HG03521 (cell line): ENCODE measurements at regions not wholly inside any gene's neighbourhood (a gene's known extent, or its start where the extent isn't known, plus 50 kb on each side); places are given as distances from the start of the nearest gene placed in this dataset.
"Not testable (repeated sequence)": the region's sequence is repeated elsewhere in the genome, so short reads cannot be mapped to it uniquely, and the experiment has no call there.

Source experiments
- ATAC-seq: cut with Tn5 transposase; IDR thresholded peaks from one replicate; pipeline ENCODE4 v1.9.1; 2021; ENCODE audit warnings: mild to moderate bottlenecking, moderate library complexity; ENCODE audit not compliant: unreplicated experiment

DNA sequence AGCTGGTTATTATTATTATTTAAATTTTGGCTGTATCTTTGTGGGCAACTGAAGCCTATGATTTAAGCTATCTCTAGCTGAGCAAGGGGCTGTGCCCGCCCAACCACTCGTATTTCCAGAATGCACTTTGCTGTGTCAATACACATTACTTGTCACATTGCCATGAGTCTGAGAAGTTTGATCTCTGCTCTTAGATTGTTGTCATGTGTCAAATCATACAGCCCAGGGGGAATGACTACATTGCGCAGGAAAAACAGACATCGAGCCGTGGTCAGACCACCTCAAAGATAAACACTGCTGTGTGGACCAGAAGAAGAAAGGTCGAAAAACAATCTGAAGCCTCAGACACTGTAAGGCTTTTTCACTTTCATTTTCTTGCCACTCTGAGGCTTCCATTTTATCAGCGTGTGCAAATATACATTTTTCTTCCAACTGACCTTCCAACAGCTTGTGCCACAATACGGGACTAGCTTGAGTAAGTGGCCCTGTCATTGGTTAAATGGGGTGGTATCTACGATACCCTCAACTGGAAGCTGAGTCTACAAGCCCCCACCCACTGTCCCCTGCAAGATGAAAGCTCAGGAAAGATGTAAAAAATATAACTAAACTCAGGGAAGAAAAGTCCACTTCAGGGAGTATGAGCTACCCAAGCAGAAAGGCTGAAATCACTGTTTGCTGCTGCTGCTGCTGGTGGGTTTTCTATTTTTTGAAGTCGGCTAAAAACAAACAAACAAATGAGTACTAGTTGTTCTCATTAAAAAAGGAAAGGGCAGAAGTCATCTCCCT is 603.0 kb downstream of the BNC2 start:
- no peak for ATAC-seq

DNA sequence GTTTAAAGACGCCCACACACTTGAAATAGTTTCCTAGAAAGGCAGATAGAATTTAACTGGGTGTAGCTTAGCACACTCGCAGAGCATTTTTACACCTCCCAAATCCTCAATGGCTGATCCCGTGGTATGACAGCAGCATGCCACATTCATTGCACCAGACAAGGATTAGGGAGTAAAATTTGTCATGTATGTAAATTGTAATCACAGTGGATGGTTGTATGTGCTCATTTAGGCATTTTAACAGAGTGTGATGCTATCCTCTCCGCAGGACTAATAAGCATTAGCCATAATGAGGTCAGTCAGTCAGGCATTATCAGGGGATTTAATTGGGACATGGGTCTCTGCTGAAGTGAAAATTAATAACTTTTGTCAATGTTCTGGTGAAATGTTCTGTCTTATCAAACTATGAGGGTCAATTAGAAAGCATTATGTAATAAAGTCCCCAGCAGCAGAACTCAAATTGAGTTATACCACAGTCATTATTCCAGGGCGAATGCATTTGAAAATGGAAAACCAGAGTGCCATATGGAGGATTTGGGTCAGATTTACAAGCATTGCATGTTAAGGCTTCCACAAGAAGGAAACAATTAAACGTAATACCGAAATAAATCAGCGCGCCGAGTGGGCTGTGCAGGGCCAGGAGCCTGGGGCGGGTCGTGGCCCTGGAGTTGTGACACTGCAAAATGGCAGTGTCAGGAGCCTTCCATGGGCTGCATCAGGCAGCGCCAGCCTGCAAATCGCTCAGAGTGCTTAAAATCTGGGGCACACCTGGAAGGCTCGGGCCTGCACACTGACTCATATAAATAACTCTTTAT is 602.2 kb downstream of the BNC2 start:
- ATAC-seq, result no peak

DNA sequence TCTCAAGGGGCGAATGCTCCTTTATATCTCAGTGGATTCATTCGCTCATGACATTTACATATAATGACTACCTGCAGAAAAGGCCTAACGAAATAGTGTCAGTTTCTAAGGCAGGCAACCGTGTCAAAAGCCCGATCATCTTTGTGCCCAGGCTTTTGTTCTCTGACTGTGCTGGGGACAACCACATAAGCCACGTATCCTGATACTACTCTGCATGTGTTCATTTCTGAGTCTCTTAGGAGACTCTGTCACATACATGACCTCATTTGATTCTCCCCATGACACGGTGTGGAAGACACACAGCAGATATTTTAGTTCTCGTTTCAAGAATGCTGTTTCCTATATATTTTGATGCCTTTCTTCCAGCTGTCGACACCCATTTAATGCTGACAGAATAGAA is 598.5 kb downstream of the BNC2 start:
- ATAC-seq, result no peak

DNA sequence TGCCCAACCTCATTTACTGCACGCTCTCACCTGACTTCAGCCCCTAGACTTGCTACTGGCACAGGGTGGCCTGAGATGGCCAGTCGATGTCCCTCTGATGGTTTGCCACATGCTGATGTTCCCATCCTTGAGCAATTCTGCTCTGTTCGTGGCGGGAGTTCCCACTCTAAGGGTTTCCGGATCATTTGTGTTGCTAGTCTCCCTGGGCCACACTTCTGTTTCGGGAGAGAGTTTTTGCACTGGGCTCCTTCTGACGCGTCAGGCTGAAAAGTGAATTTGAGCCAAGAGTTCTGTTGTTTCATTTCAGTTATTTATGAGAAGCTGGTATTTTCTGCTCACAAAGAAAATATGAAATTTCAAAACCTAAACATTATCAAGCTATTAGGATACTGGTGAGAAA is 597.7 kb downstream of the BNC2 start:
- ATAC-seq, result no peak

DNA sequence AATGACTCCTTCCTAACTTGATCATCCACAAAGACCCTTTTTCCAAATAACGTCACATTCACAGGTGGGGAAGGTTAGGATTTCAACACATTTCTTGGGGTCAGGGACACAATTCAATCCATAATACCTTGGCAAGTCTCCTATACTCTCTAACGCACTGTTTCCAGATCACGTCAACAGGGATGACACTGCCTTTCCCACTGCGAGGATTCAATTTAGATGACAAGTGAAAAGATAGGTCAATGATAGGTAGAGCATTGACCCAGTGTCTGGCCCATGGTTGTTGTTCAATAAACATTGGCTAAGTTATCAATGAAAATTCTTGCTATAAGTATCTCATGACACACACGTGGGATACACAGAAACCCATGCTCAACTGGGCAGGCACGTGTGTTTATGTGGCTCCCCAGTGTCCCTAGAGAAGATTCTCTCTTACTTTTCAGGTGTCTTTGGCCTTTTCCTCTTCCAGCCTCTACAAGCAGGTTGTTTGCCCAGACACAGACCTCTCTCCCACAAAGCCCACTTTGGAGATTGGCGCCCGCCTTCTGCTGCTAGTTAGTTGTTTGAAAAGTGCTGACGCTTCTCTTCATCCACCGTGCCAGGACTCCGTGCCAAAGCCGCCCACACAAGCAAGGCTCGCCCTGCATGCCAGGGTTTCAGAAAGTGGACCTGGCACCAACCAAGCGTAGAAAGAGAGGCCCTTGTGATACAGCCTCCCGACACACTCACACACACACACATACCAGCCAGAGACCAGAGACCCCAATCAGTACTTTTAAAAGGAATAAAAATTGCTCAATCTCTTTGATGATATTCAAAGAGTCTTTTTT is 594.5 kb downstream of the BNC2 start:
- no peak for ATAC-seq

DNA sequence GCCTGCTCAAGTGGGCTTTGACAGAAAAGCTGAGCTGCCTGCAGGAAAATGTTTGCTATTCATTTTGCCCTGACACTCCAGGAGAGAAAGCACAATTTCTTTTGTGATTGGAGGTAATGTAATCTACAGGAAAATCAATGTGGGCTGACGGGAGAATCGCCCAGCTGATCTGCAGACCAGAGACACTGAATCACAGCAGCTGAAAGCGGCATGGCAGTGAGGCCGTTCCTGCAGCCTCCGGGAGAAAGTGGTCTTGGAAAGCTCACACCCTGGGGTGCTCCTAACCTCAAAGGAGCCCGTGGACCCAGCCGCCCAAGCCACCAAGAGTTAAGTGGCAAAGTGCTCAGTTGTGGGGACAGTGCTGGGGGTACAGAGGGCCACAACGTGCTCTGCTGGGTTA is 593.6 kb downstream of the BNC2 start:
- no peak for ATAC-seq

DNA sequence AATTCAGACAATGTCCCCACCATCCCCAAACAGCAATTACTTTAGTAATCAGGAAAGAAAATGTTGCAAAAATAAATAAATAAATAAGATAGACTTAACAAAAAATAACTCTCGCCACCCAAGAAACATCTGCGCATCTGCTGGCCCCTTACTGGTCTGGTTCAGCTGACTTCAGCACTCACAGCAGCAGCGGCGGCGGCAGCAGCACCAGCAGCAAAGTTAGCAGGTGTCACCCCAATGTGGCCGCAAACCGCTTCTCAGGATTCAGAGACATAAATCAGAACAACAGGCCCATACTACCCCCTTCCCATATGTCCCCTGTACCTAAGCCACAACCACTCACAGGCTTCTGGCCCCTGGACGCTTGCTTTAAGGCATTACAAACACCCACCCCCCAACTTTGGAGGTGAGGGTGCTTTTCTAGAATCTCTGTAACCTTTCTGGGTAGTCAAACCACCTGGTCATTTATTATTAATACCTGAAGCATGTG is 593.0 kb downstream of the BNC2 start:
- ATAC-seq, result no peak

DNA sequence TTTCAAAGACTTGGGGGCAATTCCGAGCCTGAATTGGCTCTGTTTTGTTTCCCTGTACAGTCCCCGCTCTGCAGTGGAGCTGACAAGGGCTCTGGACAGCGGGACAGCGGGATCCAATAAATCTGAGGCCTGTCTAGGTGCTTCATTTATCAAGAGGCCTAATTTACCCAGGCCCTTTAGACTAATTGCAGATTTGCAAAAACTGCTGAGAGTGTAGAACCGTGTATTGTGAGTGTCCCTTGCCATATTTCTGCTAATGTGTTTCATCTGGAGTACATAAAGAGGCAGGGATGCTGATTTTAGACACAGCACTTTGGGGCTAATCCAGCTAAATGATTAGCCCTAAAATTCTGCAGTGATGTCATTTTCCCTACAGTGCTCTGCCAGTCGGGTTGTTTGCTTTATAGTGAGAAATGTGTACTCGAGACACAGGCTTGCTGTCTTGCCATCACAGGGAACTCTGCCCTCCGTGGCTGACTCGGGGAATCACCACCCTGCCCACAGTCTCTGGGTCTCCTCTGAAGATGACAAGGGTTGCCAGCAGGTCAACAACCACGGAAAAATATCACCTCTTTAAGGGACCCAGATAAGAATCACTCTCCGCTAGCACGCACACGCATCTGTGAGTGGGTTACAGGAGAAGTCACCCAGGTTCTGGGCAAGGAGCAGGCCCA is 592.0 kb downstream of the BNC2 start:
- no peak for ATAC-seq

DNA sequence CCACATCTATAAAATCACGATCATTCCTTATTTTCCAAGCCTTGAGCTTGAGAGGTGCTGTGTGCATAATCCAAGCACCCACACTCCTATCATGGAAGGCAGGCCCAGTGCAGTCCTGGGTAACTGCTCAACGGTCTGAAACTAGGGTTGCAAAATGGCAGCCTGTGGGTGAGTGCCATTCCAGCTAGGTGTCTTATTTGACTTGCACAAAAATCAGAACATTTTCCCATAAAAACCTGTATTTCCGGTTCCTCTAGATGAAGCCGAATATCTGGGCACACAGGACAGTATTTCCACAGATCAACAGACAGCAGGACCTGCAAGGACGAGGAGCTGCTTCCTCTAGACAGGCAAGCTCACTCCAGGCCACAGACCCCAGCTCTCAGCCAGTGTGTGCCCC is 588.8 kb downstream of the BNC2 start:
- ATAC-seq, result no peak

DNA sequence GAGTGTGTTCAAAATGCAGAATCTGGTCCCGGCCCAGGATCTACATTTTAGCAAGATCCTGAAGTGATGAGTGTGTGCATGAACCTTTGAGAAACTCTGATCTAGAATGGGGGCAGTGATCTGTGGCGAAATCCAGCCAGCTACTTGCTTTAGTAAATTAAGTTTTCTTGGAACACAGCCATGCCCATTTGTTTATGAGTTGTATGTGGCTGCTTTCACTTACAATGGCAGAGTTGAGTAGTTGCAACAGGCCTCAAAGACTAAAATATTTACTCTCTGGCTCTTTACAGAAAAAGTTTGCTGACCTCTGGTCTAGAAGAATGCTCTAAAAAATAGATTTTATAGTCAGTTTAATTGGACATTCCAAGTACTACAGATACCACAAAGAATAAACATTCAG is 588.3 kb downstream of the BNC2 start:
- ATAC-seq, result no peak

DNA sequence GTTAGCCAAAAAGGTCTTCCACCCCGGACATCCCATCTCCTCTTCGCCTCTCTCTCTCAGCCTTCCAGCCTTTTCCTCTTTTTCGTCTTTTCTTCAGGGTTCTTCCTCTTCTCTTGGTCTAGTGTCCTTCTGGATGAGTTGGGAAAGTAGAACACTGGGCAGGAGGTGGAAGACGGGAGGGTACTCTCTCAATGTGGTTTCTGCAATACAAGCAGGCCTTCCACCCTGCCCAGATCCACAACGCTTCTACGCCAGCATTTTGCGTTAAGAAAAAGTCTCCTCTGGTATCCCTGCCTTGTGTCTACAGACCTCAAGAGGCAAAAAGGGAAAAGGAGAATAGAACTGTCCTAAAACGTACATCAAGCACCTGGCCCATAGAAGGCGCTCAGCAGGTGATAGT is 587.8 kb downstream of the BNC2 start:
- no peak for ATAC-seq

DNA sequence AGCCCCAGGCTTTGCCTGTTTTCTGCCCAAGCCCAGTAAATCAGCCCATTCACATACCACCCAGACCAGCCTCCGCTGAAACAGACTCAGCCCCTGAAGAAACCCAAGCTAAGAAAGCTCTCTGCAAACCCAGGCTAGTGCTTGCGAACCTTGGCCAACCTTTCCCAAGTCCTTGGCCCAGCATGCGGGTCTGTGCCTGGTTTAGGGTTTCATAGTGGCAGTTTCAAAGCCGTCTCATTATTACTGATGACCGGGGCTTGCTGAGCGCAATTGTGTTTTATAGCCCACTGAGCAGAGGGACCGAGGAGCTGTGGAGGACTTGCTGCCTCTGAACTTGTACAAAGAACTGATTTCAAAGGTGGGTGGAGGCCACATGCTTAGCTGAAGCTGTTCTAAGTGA is 584.3 kb downstream of the BNC2 start:
- ATAC-seq, result no peak

DNA sequence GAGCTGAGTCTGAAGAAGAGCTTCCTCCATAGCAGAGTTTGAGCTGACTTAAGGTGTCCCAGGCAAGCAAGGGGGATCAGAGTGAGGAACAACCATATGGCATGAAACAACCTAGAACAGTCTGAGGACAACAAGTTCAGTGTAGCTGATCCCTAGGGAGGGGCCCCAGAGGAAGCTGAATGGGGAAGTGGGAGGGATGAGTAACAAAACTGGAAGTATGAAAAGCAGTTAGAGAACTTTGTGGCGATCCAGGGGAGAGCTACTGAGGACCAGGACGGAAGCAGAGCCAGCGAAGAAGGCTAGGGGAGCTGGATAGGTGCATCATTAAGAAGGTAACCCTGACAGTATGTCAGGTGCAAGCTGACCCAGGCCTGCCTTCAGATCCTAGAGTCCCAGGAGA is 580.8 kb downstream of the BNC2 start:
- ATAC-seq, result no peak

DNA sequence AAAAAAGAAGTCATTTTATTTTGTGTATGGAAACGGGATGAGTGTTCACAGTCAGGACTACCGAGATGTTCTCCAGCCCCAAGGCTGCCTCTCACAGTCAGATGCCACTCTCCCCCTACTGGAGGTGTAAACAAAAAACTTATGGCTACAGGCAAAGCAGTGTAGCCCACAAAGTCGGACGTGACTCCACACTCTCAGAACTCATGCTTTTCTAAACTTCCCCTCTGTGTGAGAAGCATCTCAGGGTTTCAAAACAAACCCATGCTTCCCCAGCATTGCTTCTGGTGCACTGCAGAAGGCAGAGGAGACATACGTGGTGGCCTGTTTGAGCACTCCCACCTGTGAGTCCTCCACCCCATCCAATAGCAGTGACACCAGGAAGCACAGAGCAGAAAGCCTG is 580.3 kb downstream of the BNC2 start:
- no peak for ATAC-seq

DNA sequence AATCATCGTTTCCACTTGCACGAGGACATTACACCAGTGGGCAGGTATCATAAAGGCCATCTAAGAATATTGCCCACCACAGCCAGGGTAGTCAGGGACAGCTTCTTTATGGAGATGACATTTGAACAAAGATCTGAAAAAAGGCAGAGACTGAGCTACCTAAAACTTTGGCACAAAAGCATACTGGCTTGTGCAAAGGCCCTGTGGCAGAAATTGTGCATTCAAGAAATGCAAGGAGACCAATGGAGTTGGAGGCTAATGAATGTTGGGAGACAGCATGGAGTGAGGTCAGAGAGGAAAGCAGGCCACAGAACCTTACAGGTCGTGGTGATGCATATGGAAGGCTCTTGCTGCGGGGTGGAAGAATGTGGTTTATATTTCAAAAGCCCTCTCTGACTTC is 578.5 kb downstream of the BNC2 start:
- ATAC-seq, result no peak

DNA sequence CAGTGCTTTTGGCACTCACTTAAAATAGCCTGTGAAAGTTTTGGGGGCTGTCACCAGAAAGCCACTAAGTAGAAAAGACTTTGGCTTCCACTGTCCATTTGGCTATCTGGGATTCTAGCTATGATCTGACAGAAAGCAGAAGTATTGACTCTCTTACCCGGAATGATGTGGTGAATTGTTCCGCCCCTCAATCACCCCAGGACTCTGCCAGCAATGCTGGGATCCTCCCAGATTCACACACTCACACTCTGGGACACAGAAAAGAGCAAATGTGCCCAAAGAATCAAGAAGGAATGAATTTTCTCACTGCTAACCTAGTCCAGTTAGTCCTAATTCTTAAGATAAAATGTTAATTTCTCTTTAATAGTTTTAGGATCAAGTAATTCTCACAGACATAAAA is 576.9 kb downstream of the BNC2 start:
- ATAC-seq, result no peak

DNA sequence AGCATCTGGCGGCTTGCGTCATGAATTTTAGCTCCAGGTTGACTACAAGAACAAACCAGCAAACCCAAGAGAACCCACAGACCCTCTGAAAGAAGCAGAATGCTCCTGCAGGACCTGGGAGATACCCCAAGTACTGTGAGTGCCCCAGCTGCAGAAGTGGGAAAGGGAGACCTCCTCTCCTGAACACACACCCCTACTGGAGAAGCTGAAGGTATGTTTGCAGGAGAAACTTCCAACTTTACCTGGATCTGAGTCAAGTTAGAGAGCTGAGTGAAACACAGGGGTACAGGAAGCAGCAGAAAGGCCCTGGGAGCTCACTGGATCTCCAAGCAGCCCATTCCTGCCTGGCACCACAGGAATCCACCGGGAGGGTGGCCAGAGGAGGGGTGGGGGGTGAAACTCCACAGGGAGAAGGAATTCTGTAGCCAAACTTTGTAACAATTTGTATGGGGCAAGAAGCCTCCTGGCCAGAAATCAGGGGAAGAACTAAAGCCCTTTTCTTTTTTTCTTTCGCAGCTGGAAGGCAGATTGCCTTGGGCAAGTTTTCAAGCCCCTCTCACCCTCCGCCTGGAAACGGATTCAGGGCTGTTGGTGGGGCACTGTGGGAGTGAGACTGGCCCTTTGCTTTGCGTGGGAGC is 576.2 kb downstream of the BNC2 start:
- ATAC-seq, result no peak

DNA sequence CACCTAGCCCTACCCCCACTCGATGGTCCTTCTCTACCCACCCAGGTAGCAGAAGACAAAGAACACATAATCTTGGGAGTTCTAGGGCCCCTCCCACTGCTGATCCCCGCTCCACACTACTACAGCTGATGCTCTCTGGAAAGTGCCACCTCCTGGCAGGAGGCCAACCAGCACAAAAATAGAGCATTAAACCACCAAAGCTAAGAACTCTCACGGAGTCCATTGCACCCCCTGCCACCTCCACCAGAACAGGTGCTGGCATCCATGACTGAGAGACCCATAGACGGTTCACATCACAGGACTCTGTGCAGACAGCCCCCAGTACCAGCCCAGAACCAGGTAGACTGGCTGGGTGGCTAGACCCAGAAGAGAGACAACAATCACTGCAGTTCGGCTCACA is 575.5 kb downstream of the BNC2 start:
- ATAC-seq, result not testable (repeated sequence)

DNA sequence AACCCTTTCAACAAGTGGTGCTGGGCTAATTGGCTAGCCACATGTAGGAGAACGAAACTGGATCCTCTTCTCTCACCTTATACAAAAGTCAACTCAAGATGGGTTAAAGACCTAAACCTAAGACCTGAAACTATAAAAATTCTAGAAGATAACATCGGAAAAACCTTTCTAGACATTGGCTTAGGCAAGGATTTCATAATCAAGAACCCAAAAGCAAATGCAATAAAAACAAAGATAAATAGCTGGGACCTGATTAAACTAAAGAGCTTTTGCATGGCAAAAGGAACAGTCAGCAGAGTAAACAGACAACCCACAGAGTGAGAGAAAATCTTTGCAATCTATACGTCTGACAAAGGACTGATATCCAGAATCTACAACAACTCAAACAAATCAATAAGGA is 571.1 kb downstream of the BNC2 start:
- ATAC-seq, result not testable (repeated sequence)

DNA sequence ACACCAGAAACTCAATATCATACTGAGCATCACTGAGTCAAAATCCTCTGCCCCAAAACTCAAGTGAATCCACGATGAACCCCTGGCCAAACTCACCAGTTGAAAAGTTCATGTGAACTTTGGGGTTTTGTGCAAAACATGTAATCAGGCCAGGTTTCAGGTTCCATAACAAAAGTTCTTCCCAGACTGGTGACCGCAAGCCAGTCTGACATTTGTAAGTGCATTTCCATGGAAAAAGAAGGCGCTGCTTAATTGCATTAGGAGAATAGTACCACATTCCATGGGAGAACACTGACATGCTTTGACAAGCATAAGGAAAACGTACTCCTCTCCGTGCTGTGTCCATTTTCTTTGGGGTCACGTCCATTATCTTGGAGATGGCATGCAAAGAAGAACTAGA is 567.0 kb downstream of the BNC2 start:
- no peak for ATAC-seq
